ENCODE measurements at regions not wholly inside any gene's neighbourhood (a gene's known extent, or its start where the extent isn't known, plus 50 kb on each side); places are given as distances from the start of the nearest gene placed in this dataset.

GRCh38 chr10:2329082-2329481 lies 591.8 kb upstream of the ADARB2 start:
- ATAC-seq (no peak), DNase-seq (ENCODE audit: low spot score) (no peak)
- Mint-ChIP-seq H3K27ac (no peak overlapping the region), H3K4me1 (peaks cover 15% of the 10 kb centered on the region), H3K36me3 (0 out of 2 replicates have a peak, but pooled peaks cover 2% of the 10 kb centered on the region), H3K27me3 (ENCODE audit: low read depth) (peaks cover 4% of the 10 kb centered on the region; the same call in 1 of the 2 replicates), H3K4me3 (no peak overlapping the region), H3K9me3 (peaks cover 3% of the 10 kb centered on the region; the same call in 1 of the 2 replicates)
- ChIA-PET POLR2A (no interaction called here), CTCF (no interaction called here)
- TF ChIP-seq SMAD3 (CRISPR knock-in tag; IDR thresholded peaks at IDR 0.05; ENCODE audit: borderline replicate concordance) (no peak), TEAD4 (CRISPR knock-in tag; IDR thresholded peaks at IDR 0.05) (no peak), NR3C1 (CRISPR knock-in tag; conservative IDR thresholded peaks at IDR 0.05; ENCODE audit: low read depth) (no peak), SMAD4 (CRISPR knock-in tag; IDR thresholded peaks at IDR 0.05) (no peak), ELF4 (CRISPR knock-in tag; IDR thresholded peaks at IDR 0.05; ENCODE audit: low read depth) (no peak), USF1 (CRISPR knock-in tag; IDR thresholded peaks at IDR 0.05) (no peak), HMGA2 (CRISPR knock-in tag; IDR thresholded peaks at IDR 0.05) (no peak), CREM (CRISPR knock-in tag; IDR thresholded peaks at IDR 0.05) (no peak), TEAD1 (CRISPR knock-in tag; IDR thresholded peaks at IDR 0.05) (no peak), ZNF138 (CRISPR knock-in tag; conservative IDR thresholded peaks at IDR 0.05) (no peak), ETV6 (CRISPR knock-in tag; IDR thresholded peaks at IDR 0.05) (no peak), ZBTB21 (CRISPR knock-in tag; IDR thresholded peaks at IDR 0.05; ENCODE audit: borderline replicate concordance) (no peak), ZNF416 (CRISPR knock-in tag; IDR thresholded peaks at IDR 0.05) (no peak), MAX (CRISPR knock-in tag; IDR thresholded peaks at IDR 0.05) (no peak), AFF4 (CRISPR knock-in tag; IDR thresholded peaks at IDR 0.05; ENCODE audit: borderline replicate concordance) (no peak), NR1H2 (CRISPR knock-in tag; IDR thresholded peaks at IDR 0.05) (no peak), HMGXB4 (CRISPR knock-in tag; IDR thresholded peaks at IDR 0.05) (no peak)
- TF ChIP-seq, protein P1, sequence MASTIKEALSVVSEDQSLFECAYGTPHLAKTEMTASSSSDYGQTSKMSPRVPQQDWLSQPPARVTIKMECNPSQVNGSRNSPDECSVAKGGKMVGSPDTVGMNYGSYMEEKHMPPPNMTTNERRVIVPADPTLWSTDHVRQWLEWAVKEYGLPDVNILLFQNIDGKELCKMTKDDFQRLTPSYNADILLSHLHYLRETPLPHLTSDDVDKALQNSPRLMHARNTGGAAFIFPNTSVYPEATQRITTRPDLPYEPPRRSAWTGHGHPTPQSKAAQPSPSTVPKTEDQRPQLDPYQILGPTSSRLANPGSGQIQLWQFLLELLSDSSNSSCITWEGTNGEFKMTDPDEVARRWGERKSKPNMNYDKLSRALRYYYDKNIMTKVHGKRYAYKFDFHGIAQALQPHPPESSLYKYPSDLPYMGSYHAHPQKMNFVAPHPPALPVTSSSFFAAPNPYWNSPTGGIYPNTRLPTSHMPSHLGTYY (CRISPR knock-in tag; IDR thresholded peaks at IDR 0.05): no peak
- TF ChIP-seq, protein P2, sequence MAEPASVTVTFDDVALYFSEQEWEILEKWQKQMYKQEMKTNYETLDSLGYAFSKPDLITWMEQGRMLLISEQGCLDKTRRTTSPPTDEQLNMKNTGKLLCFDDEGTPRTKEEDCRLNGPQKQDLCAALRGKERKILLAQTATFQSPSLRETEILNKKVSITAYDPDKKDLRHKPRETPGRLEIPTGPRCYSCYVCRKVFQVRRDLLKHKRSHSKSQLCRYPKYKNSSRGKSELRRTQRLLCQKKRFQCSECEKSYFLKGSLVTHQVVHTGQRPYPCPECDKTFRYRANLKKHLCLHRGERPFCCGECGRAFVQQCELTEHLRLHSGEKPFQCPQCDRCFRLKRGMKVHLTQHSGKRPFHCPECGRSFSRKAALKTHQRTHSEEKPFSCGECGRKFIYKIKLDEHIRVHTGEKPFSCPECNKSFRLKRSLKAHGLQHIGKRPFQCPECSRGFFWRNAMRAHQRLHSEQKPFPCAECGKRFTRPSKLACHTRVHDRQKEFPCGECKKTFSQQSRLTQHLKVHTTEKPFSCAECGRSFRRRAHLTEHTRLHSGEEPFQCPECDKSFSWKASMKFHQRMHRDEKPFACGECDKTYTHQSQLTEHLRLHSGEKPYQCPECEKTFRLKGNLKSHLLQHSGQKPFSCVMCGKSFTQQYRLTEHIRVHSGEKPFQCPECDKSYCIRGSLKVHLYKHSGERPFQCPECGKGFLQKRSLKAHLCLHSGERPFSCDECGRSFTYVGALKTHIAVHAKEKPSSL (CRISPR knock-in tag; conservative IDR thresholded peaks at IDR 0.05): no peak
- TF ChIP-seq, protein P3, sequence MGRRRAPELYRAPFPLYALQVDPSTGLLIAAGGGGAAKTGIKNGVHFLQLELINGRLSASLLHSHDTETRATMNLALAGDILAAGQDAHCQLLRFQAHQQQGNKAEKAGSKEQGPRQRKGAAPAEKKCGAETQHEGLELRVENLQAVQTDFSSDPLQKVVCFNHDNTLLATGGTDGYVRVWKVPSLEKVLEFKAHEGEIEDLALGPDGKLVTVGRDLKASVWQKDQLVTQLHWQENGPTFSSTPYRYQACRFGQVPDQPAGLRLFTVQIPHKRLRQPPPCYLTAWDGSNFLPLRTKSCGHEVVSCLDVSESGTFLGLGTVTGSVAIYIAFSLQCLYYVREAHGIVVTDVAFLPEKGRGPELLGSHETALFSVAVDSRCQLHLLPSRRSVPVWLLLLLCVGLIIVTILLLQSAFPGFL (CRISPR knock-in tag; IDR thresholded peaks at IDR 0.05; ENCODE audit: borderline replicate concordance): no peak
